Vagina (tissue), 2 donors: ENCODE measurements at regions not wholly inside any gene's neighbourhood (a gene's known extent, or its start where the extent isn't known, plus 50 kb on each side); places are given as distances from the start of the nearest gene placed in this dataset.

ENCODE experiments used
- DNase-seq, 2 donors: peaks; one replicate each; pipeline ENCODE4 v3.0.0-alpha.2; 2017; ENCODE audit errors: extremely low spot score in 2 of 2
- H3K27ac ChIP-seq: fragments of 200-600 bp; sonication (generic); one replicate; pipeline ENCODE4 v1.5.1; 2019
- H3K27me3 ChIP-seq: fragments of 200-600 bp; sonication (generic); one replicate; pipeline ENCODE4 v1.5.1; 2019
- H3K36me3 ChIP-seq, 2 donors: fragments of 200-600 bp; sonication (generic); one replicate each; pipeline ENCODE4 v1.5.1; 2017 to 2019
- H3K4me1 ChIP-seq: fragments of 200-600 bp; sonication (generic); one replicate; pipeline ENCODE4 v1.5.1; 2019
- H3K4me3 ChIP-seq, 2 donors: fragments of 200-600 bp; sonication (generic); 1 replicate in 1 of 2; 2 replicates in 1 of 2; pipeline ENCODE4 v1.5.1; 2016 to 2019
- H3K9me3 ChIP-seq: fragments of 200-600 bp; sonication (generic); one replicate; pipeline ENCODE4 v1.5.1; 2019
- POLR2A ChIP-seq, 2 donors: fragments of 450-650 bp; IDR thresholded peaks; one replicate each; pipeline ENCODE4 v1.6.1; 2017; ENCODE audit warnings: antibody characterized with exemption in 2 of 2, mild to moderate bottlenecking in 2 of 2, moderate library complexity in 2 of 2
- POLR2AphosphoS5 ChIP-seq, 2 donors: sonication (generic); formaldehyde crosslinking; IDR thresholded peaks; one replicate each; pipeline ENCODE4 v1.9.0; 2017; ENCODE audit warnings: antibody characterized with exemption in 2 of 2, mild to moderate bottlenecking in 2 of 2, low read depth in 1 of 2; ENCODE audit not compliant: insufficient read depth in 1 of 2
- intact Hi-C: fragments of 100-400 bp; cut with DNase I; formaldehyde crosslinking; loops from one replicate; pipeline ENCODE4 v1.15.1; 2023
- TF ChIP-seq, protein P1 (sequence below), 3 experiments: fragments of 450-650 bp in 2 of 3; fragments of 200-600 bp in 1 of 3; sonication (generic) in 1 of 3; IDR thresholded peaks; one replicate each; pipeline ENCODE4 v1.5.1; 2017 to 2019; ENCODE audit warnings: antibody characterized with exemption in 3 of 3, mild to moderate bottlenecking in 2 of 3, moderate library complexity in 2 of 3

DNA sequence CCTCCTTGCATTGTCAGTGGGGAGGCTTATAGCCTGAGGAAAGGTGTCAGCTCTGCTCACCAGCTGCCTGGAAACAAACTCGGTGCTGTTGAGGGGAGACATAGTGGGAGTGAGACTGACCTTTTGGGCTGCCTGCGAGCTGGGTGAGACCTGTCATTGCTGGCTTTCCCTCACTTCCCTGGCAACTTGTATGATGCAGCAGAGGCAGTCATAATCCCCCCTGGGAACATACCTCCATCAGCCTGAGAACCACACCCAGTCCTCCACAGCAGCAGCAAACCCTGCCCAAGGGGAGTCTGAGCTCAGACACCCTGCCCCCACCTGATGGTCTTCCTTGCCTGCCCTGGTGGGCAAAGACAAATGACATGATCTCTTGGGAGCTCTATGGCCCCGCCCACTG, 521.2 kb upstream of the IMPG1 start:
- TF ChIP-seq, protein P1, sequence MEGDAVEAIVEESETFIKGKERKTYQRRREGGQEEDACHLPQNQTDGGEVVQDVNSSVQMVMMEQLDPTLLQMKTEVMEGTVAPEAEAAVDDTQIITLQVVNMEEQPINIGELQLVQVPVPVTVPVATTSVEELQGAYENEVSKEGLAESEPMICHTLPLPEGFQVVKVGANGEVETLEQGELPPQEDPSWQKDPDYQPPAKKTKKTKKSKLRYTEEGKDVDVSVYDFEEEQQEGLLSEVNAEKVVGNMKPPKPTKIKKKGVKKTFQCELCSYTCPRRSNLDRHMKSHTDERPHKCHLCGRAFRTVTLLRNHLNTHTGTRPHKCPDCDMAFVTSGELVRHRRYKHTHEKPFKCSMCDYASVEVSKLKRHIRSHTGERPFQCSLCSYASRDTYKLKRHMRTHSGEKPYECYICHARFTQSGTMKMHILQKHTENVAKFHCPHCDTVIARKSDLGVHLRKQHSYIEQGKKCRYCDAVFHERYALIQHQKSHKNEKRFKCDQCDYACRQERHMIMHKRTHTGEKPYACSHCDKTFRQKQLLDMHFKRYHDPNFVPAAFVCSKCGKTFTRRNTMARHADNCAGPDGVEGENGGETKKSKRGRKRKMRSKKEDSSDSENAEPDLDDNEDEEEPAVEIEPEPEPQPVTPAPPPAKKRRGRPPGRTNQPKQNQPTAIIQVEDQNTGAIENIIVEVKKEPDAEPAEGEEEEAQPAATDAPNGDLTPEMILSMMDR (IDR thresholded peaks at IDR 0.05): no peak
- TF ChIP-seq POLR2A (IDR thresholded peaks at IDR 0.05): no peak
- TF ChIP-seq POLR2AphosphoS5 (IDR thresholded peaks at IDR 0.05; ENCODE audit: insufficient read depth in 1 of 2, low read depth in 1 of 2): no peak
- DNase-seq: no peak
- intact Hi-C loops: no loop called here
- H3K4me1 ChIP-seq: no peaks in the 10 kb centered on the region
- no peak overlapping the region for H3K4me3 ChIP-seq
- H3K27ac ChIP-seq: no peak overlapping the region
- H3K9me3 ChIP-seq: no peaks in the 10 kb centered on the region
- H3K36me3 ChIP-seq: no peaks in the 10 kb centered on the region
- no peaks in the 10 kb centered on the region for H3K27me3 ChIP-seq

DNA sequence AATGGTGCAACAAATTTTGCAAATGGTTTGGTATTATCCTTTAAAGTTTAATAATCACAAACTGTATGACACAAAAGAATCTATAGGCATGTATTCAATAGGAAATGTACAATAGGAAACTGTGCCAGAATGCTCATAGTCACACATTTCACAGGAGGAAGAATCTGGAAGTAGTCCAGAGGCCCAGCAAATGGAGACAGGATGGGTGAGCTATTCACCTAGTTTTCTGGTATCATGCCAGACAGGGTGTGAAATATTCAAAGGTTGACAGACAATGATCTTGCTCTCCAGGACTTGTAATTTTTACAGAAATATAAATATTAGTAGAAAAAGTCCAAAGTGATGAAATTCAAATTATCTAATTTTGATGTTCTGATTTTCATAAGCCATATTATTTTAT, 520.1 kb upstream of the IMPG1 start:
- no peaks in the 10 kb centered on the region for H3K4me1 ChIP-seq
- no peak overlapping the region for H3K4me3 ChIP-seq
- intact Hi-C loops: no loop called here
- no peak for TF ChIP-seq POLR2A (IDR thresholded peaks at IDR 0.05)
- TF ChIP-seq, protein P1 (IDR thresholded peaks at IDR 0.05): no peak
- TF ChIP-seq POLR2AphosphoS5 (IDR thresholded peaks at IDR 0.05; ENCODE audit: insufficient read depth in 1 of 2, low read depth in 1 of 2): no peak
- no peak overlapping the region for H3K27ac ChIP-seq
- no peaks in the 10 kb centered on the region for H3K27me3 ChIP-seq
- no peaks in the 10 kb centered on the region for H3K9me3 ChIP-seq
- no peak for DNase-seq
- no peaks in the 10 kb centered on the region for H3K36me3 ChIP-seq

- TF ChIP-seq POLR2AphosphoS5 (IDR thresholded peaks at IDR 0.05; ENCODE audit: insufficient read depth in 1 of 2, low read depth in 1 of 2) (no peak), POLR2A (IDR thresholded peaks at IDR 0.05) (no peak)
- TF ChIP-seq, protein P1 (IDR thresholded peaks at IDR 0.05): no peak
- no peaks in the 10 kb centered on the region for H3K27me3 ChIP-seq
- no peak overlapping the region for H3K27ac ChIP-seq
- no peaks in the 10 kb centered on the region for H3K9me3 ChIP-seq
- H3K4me3 ChIP-seq: no peak overlapping the region
- DNase-seq: no peak
- no peaks in the 10 kb centered on the region for H3K4me1 ChIP-seq
- intact Hi-C loops: no loop called here
- H3K36me3 ChIP-seq: no peaks in the 10 kb centered on the region
Measured at GRCh38 chr6:76587271-76587670, 514.8 kb upstream of the IMPG1 start.

- intact Hi-C loops: no loop called here
- TF ChIP-seq POLR2A (IDR thresholded peaks at IDR 0.05) (no peak), POLR2AphosphoS5 (IDR thresholded peaks at IDR 0.05; ENCODE audit: insufficient read depth in 1 of 2, low read depth in 1 of 2) (no peak)
- TF ChIP-seq, protein P1 (IDR thresholded peaks at IDR 0.05): no peak
- DNase-seq: no peak
- no peaks in the 10 kb centered on the region for H3K27me3 ChIP-seq
- H3K27ac ChIP-seq: no peak overlapping the region
- H3K4me1 ChIP-seq: no peaks in the 10 kb centered on the region
- H3K36me3 ChIP-seq: no peaks in the 10 kb centered on the region
- H3K9me3 ChIP-seq: no peaks in the 10 kb centered on the region
- no peak overlapping the region for H3K4me3 ChIP-seq
Measured at GRCh38 chr6:76584121-76584520, 511.7 kb upstream of the IMPG1 start.

DNA sequence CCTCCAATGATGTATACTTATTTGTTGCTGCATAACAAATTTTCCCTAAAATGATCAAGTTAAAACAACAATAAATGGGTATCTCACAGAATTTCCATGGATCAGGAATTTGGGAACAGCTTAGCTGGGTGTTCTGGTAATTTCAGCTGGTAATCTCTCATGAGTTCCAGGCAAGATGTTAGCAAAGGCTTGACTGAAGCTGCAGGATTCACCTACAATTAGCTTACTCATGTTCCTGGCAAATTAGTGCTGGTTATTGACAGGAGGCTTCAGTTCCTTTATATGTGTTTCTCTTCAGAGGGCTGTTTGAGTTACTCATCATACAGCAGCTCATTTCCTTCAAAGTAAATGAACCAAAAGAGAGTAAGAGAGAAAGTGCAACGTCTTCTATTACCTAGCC, 506.3 kb upstream of the IMPG1 start:
- Histone ChIP-seq H3K27me3 (no peaks in the 10 kb centered on the region), H3K9me3 (no peaks in the 10 kb centered on the region), H3K36me3 (no peaks in the 10 kb centered on the region), H3K4me3 (no peak overlapping the region), H3K4me1 (no peaks in the 10 kb centered on the region), H3K27ac (no peak overlapping the region)
- no peak for DNase-seq
- TF ChIP-seq POLR2A (IDR thresholded peaks at IDR 0.05) (no peak), POLR2AphosphoS5 (IDR thresholded peaks at IDR 0.05; ENCODE audit: insufficient read depth in 1 of 2, low read depth in 1 of 2) (no peak)
- TF ChIP-seq, protein P1 (IDR thresholded peaks at IDR 0.05): no peak
- intact Hi-C loops: no loop called here
